Prostate gland (tissue), 2 donors: ENCODE measurements at regions not wholly inside any gene's neighbourhood (a gene's known extent, or its start where the extent isn't known, plus 50 kb on each side); places are given as distances from the start of the nearest gene placed in this dataset.

ENCODE experiments used
- DNase-seq: peaks from one replicate; pipeline ENCODE4 v3.0.0-alpha.2; 2019; ENCODE audit warnings: low spot score
- H3K27ac ChIP-seq, 2 donors: fragments of 200-600 bp; sonication (generic); 2 replicates each; pipeline ENCODE4 v1.5.1; 2017 to 2019
- H3K27me3 ChIP-seq: fragments of 200-600 bp; sonication (generic); replicated peaks from 2 replicates; pipeline ENCODE4 v1.5.1; 2019; ENCODE audit not compliant: insufficient read depth
- H3K36me3 ChIP-seq, 2 donors: fragments of 200-600 bp; sonication (generic); 1 replicate in 1 of 2; 2 replicates in 1 of 2; pipeline versions ENCODE4 v1.5.1 to v1.8.1; 2017 to 2019
- H3K4me1 ChIP-seq: fragments of 200-600 bp; sonication (generic); replicated peaks from 2 replicates; pipeline ENCODE4 v1.5.1; 2019
- H3K4me3 ChIP-seq, 2 donors: fragments of 200-600 bp; sonication (generic); 2 replicates each; pipeline ENCODE4 v1.5.1; 2017 to 2019
- H3K9me3 ChIP-seq: fragments of 200-600 bp; sonication (generic); 2 replicates; pipeline ENCODE4 v1.5.1; 2017
- POLR2A ChIP-seq: fragments of 450-650 bp; IDR thresholded peaks from one replicate; pipeline ENCODE4 v1.6.1; 2016; ENCODE audit warnings: antibody characterized with exemption, mild to moderate bottlenecking
- POLR2AphosphoS5 ChIP-seq: sonication (generic); formaldehyde crosslinking; IDR thresholded peaks from one replicate; pipeline ENCODE4 v1.6.1; 2017; ENCODE audit warnings: antibody characterized with exemption
- WGBS: methylation state at CpG from one replicate; pipeline ENCODE4 v1.1.5; 2018; 5-methylcytosine and 5-hydroxymethylcytosine counted together
- intact Hi-C: fragments of 100-400 bp; cut with DNase I; formaldehyde crosslinking; loops from one replicate; pipeline ENCODE4 v1.14.2; 2022
- TF ChIP-seq, protein P1 (sequence below), 4 experiments: fragments of 200-600 bp in 2 of 4; fragments of 450-650 bp in 2 of 4; sonication (generic) in 2 of 4; IDR thresholded peaks; 1 replicate in 3 of 4; 2 replicates in 1 of 4; pipeline ENCODE4 v1.5.1; 2016 to 2019; ENCODE audit warnings: antibody characterized with exemption in 4 of 4, mild to moderate bottlenecking in 2 of 4, moderate library complexity in 2 of 4

DNA sequence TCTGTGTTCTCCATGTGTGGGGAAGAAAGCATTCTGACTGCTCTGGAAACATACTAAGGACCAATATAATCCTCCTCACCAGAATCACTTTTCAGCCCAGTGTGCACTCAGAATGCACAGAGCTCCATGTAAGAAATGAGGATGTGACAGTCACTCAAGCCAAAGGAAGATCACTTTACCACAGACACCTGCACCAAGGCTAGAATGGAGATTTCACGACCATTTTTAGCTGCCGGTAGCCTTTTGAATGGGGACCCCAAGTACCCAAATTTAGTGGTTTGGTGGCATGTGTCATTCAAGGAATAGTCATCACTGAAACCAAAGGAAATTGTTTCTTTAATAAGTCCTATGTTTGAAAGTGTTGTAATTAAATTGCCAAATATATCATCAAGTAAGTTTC lies 613.2 kb upstream of the ACVR2A start:
- TF ChIP-seq, protein P1, sequence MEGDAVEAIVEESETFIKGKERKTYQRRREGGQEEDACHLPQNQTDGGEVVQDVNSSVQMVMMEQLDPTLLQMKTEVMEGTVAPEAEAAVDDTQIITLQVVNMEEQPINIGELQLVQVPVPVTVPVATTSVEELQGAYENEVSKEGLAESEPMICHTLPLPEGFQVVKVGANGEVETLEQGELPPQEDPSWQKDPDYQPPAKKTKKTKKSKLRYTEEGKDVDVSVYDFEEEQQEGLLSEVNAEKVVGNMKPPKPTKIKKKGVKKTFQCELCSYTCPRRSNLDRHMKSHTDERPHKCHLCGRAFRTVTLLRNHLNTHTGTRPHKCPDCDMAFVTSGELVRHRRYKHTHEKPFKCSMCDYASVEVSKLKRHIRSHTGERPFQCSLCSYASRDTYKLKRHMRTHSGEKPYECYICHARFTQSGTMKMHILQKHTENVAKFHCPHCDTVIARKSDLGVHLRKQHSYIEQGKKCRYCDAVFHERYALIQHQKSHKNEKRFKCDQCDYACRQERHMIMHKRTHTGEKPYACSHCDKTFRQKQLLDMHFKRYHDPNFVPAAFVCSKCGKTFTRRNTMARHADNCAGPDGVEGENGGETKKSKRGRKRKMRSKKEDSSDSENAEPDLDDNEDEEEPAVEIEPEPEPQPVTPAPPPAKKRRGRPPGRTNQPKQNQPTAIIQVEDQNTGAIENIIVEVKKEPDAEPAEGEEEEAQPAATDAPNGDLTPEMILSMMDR (IDR thresholded peaks at IDR 0.05) = no peak
- no peak for TF ChIP-seq POLR2A
- no peak for TF ChIP-seq POLR2AphosphoS5
- DNase-seq = no peak
- WGBS = 98% methylated on average over 2 of the region's 2 CpGs
- Histone ChIP-seq H3K9me3 (no peaks in the 10 kb centered on the region), H3K4me3 (no peak overlapping the region), H3K4me1 (no peaks in the 10 kb centered on the region), H3K27me3 (no peaks in the 10 kb centered on the region), H3K36me3 (no peaks in the 10 kb centered on the region), H3K27ac (no peak overlapping the region)
- intact Hi-C loops = no loop called here

DNA sequence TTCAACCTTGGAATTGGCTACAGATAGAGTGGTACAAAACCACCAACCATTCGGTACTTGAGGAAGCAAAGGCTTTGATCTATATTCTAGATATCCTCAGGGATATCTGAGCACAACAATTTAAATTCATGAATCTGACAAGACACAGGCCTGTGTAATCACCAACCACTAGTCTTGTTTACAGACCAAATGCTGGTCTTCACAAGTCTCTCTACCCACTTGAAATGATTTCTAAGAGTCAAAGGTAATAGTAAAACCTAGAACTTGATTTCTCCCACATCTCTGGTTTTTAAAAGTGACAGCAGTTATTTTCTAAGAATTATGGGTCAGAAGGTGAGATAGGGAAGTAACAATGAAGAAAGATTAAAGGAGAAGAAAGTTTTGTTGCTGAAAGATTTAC lies 613.7 kb upstream of the ACVR2A start:
- no peaks in the 10 kb centered on the region for H3K9me3 ChIP-seq
- intact Hi-C loops = no loop called here
- no peaks in the 10 kb centered on the region for H3K36me3 ChIP-seq
- DNase-seq = no peak
- no peaks in the 10 kb centered on the region for H3K4me1 ChIP-seq
- WGBS = 81% methylated on average over 1 of the region's 1 CpG
- H3K4me3 ChIP-seq = no peak overlapping the region
- H3K27me3 ChIP-seq = no peaks in the 10 kb centered on the region
- TF ChIP-seq POLR2A (no peak), POLR2AphosphoS5 (no peak)
- TF ChIP-seq, protein P1 (IDR thresholded peaks at IDR 0.05) = no peak
- no peak overlapping the region for H3K27ac ChIP-seq

DNA sequence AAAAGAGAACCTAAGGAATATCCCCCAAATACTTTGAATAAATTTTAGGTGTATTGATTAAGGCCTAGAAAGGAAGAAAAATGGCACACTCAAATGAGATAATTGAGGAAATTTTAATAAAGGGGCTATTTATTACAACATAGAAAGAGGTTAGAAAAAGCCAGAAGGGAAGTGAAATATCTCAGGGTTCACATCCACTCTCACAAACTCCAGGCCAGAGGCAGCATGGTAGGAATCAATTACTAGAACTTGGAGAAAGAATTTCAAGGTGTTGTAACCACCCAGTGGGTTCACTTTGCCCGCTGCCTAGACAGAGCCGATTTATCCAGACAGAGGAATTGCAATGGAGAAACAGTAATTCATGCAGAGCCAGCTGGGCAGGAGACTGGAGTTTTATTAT lies 617.5 kb upstream of the ACVR2A start:
- DNase-seq = no peak
- no peaks in the 10 kb centered on the region for H3K9me3 ChIP-seq
- H3K27ac ChIP-seq = no peak overlapping the region
- 78% methylated on average over 2 of the region's 2 CpGs for WGBS
- intact Hi-C loops = no loop called here
- H3K4me1 ChIP-seq = no peaks in the 10 kb centered on the region
- H3K27me3 ChIP-seq = no peaks in the 10 kb centered on the region
- H3K36me3 ChIP-seq = no peaks in the 10 kb centered on the region
- TF ChIP-seq, protein P1 (IDR thresholded peaks at IDR 0.05) = no peak
- TF ChIP-seq POLR2A (no peak), POLR2AphosphoS5 (no peak)
- no peak overlapping the region for H3K4me3 ChIP-seq

DNA sequence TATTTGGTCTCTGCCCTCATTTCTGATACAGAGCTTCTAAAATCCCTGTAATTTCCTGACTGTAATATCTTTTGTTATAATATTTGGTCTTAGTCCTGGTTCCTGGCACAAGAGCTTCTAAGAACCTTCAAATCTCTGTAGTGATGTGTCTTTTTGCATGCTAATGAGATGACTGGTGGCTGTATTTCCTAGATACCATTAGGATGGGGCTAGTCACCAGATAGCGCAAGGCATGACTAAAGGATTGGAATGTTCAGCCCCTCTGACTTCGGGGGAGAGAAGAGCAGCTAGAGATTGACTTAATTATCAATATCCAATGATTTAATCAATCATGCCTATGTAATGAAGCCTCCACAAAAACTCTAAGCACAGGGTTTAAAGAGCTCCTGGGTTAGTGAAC lies 620.8 kb upstream of the ACVR2A start:
- DNase-seq = no peak
- H3K27ac ChIP-seq = no peak overlapping the region
- TF ChIP-seq, protein P1 (IDR thresholded peaks at IDR 0.05) = no peak
- TF ChIP-seq POLR2A = no peak
- no peaks in the 10 kb centered on the region for H3K4me1 ChIP-seq
- no peaks in the 10 kb centered on the region for H3K9me3 ChIP-seq
- WGBS = 90% methylated on average over 2 of the region's 2 CpGs
- no peak overlapping the region for H3K4me3 ChIP-seq
- intact Hi-C loops = no loop called here
- H3K27me3 ChIP-seq = no peaks in the 10 kb centered on the region
- H3K36me3 ChIP-seq = no peaks in the 10 kb centered on the region

DNA sequence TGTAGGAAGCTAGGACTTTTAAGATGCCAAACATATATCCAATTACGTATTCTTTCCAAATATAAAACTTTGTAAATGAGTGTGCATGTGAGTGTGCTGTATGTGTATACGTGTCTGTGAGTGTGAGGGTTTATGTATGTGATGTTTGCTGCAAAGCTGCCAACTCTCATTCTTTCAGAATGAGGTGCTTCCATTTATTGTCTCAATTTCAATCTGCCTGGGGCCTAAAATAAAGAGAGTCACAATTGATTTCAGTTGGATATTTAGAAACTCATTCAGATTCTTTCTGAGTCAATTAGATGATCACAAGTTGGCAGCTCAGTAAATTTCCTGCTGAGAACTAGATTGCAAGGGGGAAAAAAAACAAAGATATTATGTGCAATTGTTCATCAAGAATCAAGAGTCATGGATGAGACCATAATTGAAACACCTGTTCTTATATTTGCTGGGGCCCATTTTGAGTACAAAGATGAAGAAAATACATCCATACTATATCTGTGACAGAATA lies 621.2 kb upstream of the ACVR2A start:
- Histone ChIP-seq H3K4me3 (no peak overlapping the region), H3K4me1 (no peaks in the 10 kb centered on the region), H3K27me3 (no peaks in the 10 kb centered on the region), H3K9me3 (no peaks in the 10 kb centered on the region), H3K36me3 (no peaks in the 10 kb centered on the region), H3K27ac (no peak overlapping the region)
- no peak for DNase-seq
- TF ChIP-seq POLR2AphosphoS5 = no peak
- TF ChIP-seq, protein P1 (IDR thresholded peaks at IDR 0.05) = no peak
- no peak for TF ChIP-seq POLR2A
- intact Hi-C loops = no loop called here
- WGBS = 78% methylated on average over 2 of the region's 2 CpGs
